ENCODE measurements at regions not wholly inside any gene's neighbourhood (a gene's known extent, or its start where the extent isn't known, plus 50 kb on each side); places are given as distances from the start of the nearest gene placed in this dataset.
"Not testable (repeated sequence)": the region's sequence is repeated elsewhere in the genome, so short reads cannot be mapped to it uniquely, and the experiment has no call there.

- DNase-seq: no peak
- intact Hi-C loops (cut with DNase I): no loop called here
Measured at GRCh38 chr9:18294229-18294628, 179.7 kb upstream of the ADAMTSL1 start.

GRCh38 chr9:18296702-18297055 lies 177.3 kb upstream of the ADAMTSL1 start:
- intact Hi-C loops (cut with DNase I): no loop called here
- no peak for DNase-seq

GRCh38 chr9:18297056-18297841 lies 176.7 kb upstream of the ADAMTSL1 start:
- intact Hi-C loops (cut with DNase I): no loop called here
- DNase-seq: no peak

GRCh38 chr9:18299449-18299848 lies 174.5 kb upstream of the ADAMTSL1 start:
- no peak for DNase-seq
- intact Hi-C loops (cut with DNase I): no loop called here

- DNase-seq; intact Hi-C loops (cut with DNase I): not testable (repeated sequence)
Measured at GRCh38 chr9:18305167-18305806, 168.7 kb upstream of the ADAMTSL1 start.

GRCh38 chr9:18314316-18314715 lies 159.6 kb upstream of the ADAMTSL1 start:
- DNase-seq: no peak
- intact Hi-C loops (cut with DNase I): no loop called here

- intact Hi-C loops (cut with DNase I): no loop called here
- DNase-seq: no peak
Measured at GRCh38 chr9:18317896-18318295, 156.1 kb upstream of the ADAMTSL1 start.

GRCh38 chr9:18319918-18320445 lies 154.0 kb upstream of the ADAMTSL1 start:
- no peak for DNase-seq
- intact Hi-C loops (cut with DNase I): no loop called here

- no peak for DNase-seq
- intact Hi-C loops (cut with DNase I): no loop called here
Measured at GRCh38 chr9:18324928-18325745, 148.8 kb upstream of the ADAMTSL1 start.

GRCh38 chr9:18325746-18326011 lies 148.3 kb upstream of the ADAMTSL1 start:
- DNase-seq; intact Hi-C loops (cut with DNase I): not testable (repeated sequence)

- DNase-seq: no peak
- intact Hi-C loops (cut with DNase I): no loop called here
Measured at GRCh38 chr9:18327121-18327520, 146.8 kb upstream of the ADAMTSL1 start.

GRCh38 chr9:18330401-18331309 lies 143.3 kb upstream of the ADAMTSL1 start:
- DNase-seq: no peak
- intact Hi-C loops (cut with DNase I): no loop called here

- intact Hi-C loops (cut with DNase I): no loop called here
- DNase-seq: no peak
Measured at GRCh38 chr9:18331310-18331684, 142.7 kb upstream of the ADAMTSL1 start.

GRCh38 chr9:18331808-18332209 lies 142.1 kb upstream of the ADAMTSL1 start:
- no peak for DNase-seq
- intact Hi-C loops (cut with DNase I): no loop called here

- intact Hi-C loops (cut with DNase I): no loop called here
- DNase-seq: no peak
Measured at GRCh38 chr9:18333157-18333556, 140.8 kb upstream of the ADAMTSL1 start.

GRCh38 chr9:18335825-18336224 lies 138.1 kb upstream of the ADAMTSL1 start:
- no peak for DNase-seq
- intact Hi-C loops (cut with DNase I): no loop called here

- DNase-seq: no peak
- intact Hi-C loops (cut with DNase I): no loop called here
Measured at GRCh38 chr9:18338042-18338441, 135.9 kb upstream of the ADAMTSL1 start.

GRCh38 chr9:18343784-18344183 lies 130.2 kb upstream of the ADAMTSL1 start:
- intact Hi-C loops (cut with DNase I): no loop called here
- DNase-seq: no peak

GRCh38 chr9:18346745-18347144 lies 127.2 kb upstream of the ADAMTSL1 start:
- intact Hi-C loops (cut with DNase I): no loop called here
- DNase-seq: peak in 14 of 42 donors; percentile 7 to 65 (median 34)

Data from head of caudate nucleus (tissue), 42 donors.